Heart right ventricle (tissue), 15 donors: ENCODE measurements at regions not wholly inside any gene's neighbourhood (a gene's known extent, or its start where the extent isn't known, plus 50 kb on each side); places are given as distances from the start of the nearest gene placed in this dataset.

ENCODE experiments used
- ATAC-seq, 8 donors: fragments of 200-7000 bp; cut with Tn5 transposase; one replicate each; pipeline ENCODE4 v1.9.1; 2020; ENCODE audit warnings: mild to moderate bottlenecking in 8 of 8, moderate library complexity in 8 of 8, moderate number of reproducible peaks in 1 of 8
- DNase-seq, 2 donors: peaks; one replicate each; pipeline ENCODE4 v3.0.0-alpha.2; 2020
- H3K27ac ChIP-seq, 10 donors: fragments of 200-600 bp; sonication (generic) in 2 of 10; one replicate each; pipeline versions ENCODE4 v1.5.0 to v1.8.0; 2020 to 2022; ENCODE audit warnings: mild to moderate bottlenecking in 3 of 10
- H3K27me3 ChIP-seq, 7 donors: fragments of 200-600 bp; one replicate each; pipeline ENCODE4 v1.8.0; 2021 to 2022; ENCODE audit warnings: mild to moderate bottlenecking in 2 of 7
- H3K36me3 ChIP-seq, 9 donors: fragments of 200-600 bp; sonication (generic) in 1 of 9; one replicate each; pipeline versions ENCODE4 v1.5.0 to v1.8.0; 2020 to 2022; ENCODE audit warnings: mild to moderate bottlenecking in 2 of 9
- H3K4me1 ChIP-seq, 9 donors: fragments of 200-600 bp; sonication (generic) in 1 of 9; one replicate each; pipeline versions ENCODE4 v1.5.0 to v1.8.0; 2020 to 2022; ENCODE audit warnings: mild to moderate bottlenecking in 4 of 9
- H3K4me3 ChIP-seq, 10 donors: fragments of 200-600 bp; sonication (generic) in 2 of 10; one replicate each; pipeline versions ENCODE4 v1.5.0 to v1.8.0; 2020 to 2022; ENCODE audit warnings: mild to moderate bottlenecking in 7 of 10, moderate library complexity in 2 of 10
- H3K9me3 ChIP-seq, 11 donors: fragments of 200-600 bp in 10 of 11; sonication (generic) in 2 of 11; one replicate each; pipeline versions ENCODE4 v1.5.0 to v1.8.0; 2013 to 2022; ENCODE audit warnings: mild to moderate bottlenecking in 2 of 11, control low read depth in 1 of 11, moderate library complexity in 1 of 11
- CTCF ChIP-seq, 9 donors: fragments of 200-600 bp; sonication (generic) in 2 of 9; IDR thresholded peaks; one replicate each; pipeline versions ENCODE4 v1.5.0 to v1.8.0; 2021 to 2022; ENCODE audit warnings: antibody characterized with exemption in 9 of 9, mild to moderate bottlenecking in 5 of 9, moderate library complexity in 1 of 9
- intact Hi-C, 10 donors: fragments of 100-400 bp; cut with DNase I; formaldehyde crosslinking; loops; one replicate each; pipeline versions ENCODE4 v1.11.1 to v1.14.2; 2022
- donor health status: Arrhythmogenic right ventricular cardiomyopathy.
- donor health status: ischemic (EF 13 %, LVEDD 7.1; RV severe dilation, severe dysfunction).
- donor health status: DM: no; HTN: yes; CAD: no.
- donor health status: DM: no; HTN: no; CAD: no.
- donor health status: ischemic (EF 25% LVEDD 6.9; RV normal size, moderate dysfunction).
- donor health status: ischemic (EF 25% LVEDD 5.7; RV mildly dilated, moderate dysfunction).
- donor health status: healthy.
- donor health status: DM: yes; HTN: yes; CAD: no.
- donor health status: Ischemic cardiomyopathy.
- donor health status: ischemic (EF 35%, LVEDD 5.7; RV mildly dilated, moderate dysfunction).
- donor health status: nonischemic (EF 11% LVEDD 7.7; RV severe dilation, severe dysfunction).
- donor health status: DM: yes; HTN: yes; CAD: no.
- donor health status: PGD.
- donor health status: ischemic (EF 29% LVEDD 5.4; RV normal size, mild dysfunction).
- donor health status: nonischemic (EF 23%, LVEDD 6.1; RV moderate dilation, normal function).

- H3K4me1 ChIP-seq = no peaks in the 10 kb centered on the region
- peaks cover 0 to 54% (median 0%) of the 10 kb centered on the region in 11 donors for H3K9me3 ChIP-seq
- no peak for TF ChIP-seq CTCF (IDR thresholded peaks at IDR 0.05)
- no peaks in the 10 kb centered on the region for H3K27me3 ChIP-seq
- H3K36me3 ChIP-seq = no peaks in the 10 kb centered on the region
- no peak for ATAC-seq
- no peak for DNase-seq
- no peak overlapping the region for H3K27ac ChIP-seq
- no peak overlapping the region for H3K4me3 ChIP-seq
- intact Hi-C loops = no loop called here
Observed at GRCh38 chr11:18994860-18995259, 55.6 kb upstream of the MRGPRX1 start.
